HCT116 (cell line): ENCODE measurements at regions not wholly inside any gene's neighbourhood (a gene's known extent, or its start where the extent isn't known, plus 50 kb on each side); places are given as distances from the start of the nearest gene placed in this dataset.

Experiments
- EZH2phosphoT487 ChIP-seq: fragments of 200-600 bp; IDR thresholded peaks from 2 replicates; pipeline ENCODE4 v1.6.1; 2018; ENCODE audit warnings: antibody characterized with exemption, borderline replicate concordance
- TF ChIP-seq, protein P1 (sequence below), 3 experiments: fragments of 200-600 bp in 1 of 3; sonication (generic) in 1 of 3; IDR thresholded peaks in 2 of 3; conservative IDR thresholded peaks in 1 of 3; 2 replicates each; pipeline ENCODE4 v1.5.1; 2012 to 2017; ENCODE audit warnings: low read depth in 2 of 3, low read length in 2 of 3, antibody characterized with exemption in 1 of 3, borderline replicate concordance in 1 of 3, control low read depth in 1 of 3, mild to moderate bottlenecking in 1 of 3, mixed read lengths in 1 of 3, mixed run types in 1 of 3, moderate library complexity in 1 of 3; ENCODE audit not compliant: insufficient read depth in 1 of 3

DNA sequence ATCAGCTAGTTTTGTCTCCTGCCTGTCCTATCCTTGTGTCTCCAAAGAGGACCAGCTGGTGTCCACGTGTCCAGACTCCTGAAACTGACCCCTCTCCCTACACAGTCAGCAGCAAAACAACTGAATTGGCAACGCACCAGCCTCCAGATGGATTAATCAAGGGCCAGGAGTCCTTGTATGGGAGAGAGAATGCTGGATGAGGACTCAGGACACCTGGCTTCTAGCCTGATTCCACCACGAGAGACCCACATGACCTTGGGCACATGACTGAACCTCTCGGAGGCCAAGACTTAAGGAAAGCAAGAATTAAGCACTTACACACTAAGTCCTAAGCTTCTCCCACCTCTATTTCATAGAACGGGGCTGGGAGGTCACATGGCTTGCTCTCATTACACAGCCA is 60.4 kb upstream of the CMKLR1 start:
- TF ChIP-seq, protein P1, sequence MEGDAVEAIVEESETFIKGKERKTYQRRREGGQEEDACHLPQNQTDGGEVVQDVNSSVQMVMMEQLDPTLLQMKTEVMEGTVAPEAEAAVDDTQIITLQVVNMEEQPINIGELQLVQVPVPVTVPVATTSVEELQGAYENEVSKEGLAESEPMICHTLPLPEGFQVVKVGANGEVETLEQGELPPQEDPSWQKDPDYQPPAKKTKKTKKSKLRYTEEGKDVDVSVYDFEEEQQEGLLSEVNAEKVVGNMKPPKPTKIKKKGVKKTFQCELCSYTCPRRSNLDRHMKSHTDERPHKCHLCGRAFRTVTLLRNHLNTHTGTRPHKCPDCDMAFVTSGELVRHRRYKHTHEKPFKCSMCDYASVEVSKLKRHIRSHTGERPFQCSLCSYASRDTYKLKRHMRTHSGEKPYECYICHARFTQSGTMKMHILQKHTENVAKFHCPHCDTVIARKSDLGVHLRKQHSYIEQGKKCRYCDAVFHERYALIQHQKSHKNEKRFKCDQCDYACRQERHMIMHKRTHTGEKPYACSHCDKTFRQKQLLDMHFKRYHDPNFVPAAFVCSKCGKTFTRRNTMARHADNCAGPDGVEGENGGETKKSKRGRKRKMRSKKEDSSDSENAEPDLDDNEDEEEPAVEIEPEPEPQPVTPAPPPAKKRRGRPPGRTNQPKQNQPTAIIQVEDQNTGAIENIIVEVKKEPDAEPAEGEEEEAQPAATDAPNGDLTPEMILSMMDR (IDR thresholded peaks at IDR 0.05 in 2 of 3, conservative IDR thresholded peaks at IDR 0.05 in 1 of 3; ENCODE audit: borderline replicate concordance in 1 of 3, insufficient read depth in 1 of 3, low read depth in 2 of 3, low read length in 2 of 3), result no peak
- no peak for TF ChIP-seq EZH2phosphoT487
